Liver (tissue), 3 donors: ENCODE measurements at regions not wholly inside any gene's neighbourhood (a gene's known extent, or its start where the extent isn't known, plus 50 kb on each side); places are given as distances from the start of the nearest gene placed in this dataset.

ENCODE experiments used
- CTCF ChIP-seq: fragments of 150-350 bp; IDR thresholded peaks from 2 replicates; pipeline ENCODE4 v1.5.1; 2017; ENCODE audit warnings: improper control_type of control experiment, low read depth, low read length; ENCODE audit not compliant: missing input control
- JUND ChIP-seq, 2 donors: IDR thresholded peaks; 2 replicates each; pipeline ENCODE4 v1.6.1; 2016; ENCODE audit warnings: antibody characterized with exemption in 2 of 2
- MAX ChIP-seq: IDR thresholded peaks from 2 replicates; pipeline ENCODE4 v1.6.1; 2016; ENCODE audit warnings: antibody characterized with exemption
- SP1 ChIP-seq: IDR thresholded peaks from 2 replicates; pipeline ENCODE4 v1.6.1; 2018; ENCODE audit warnings: antibody characterized with exemption, mild to moderate bottlenecking
- donor health status: healthy.
- donor health status: healthy.

DNA sequence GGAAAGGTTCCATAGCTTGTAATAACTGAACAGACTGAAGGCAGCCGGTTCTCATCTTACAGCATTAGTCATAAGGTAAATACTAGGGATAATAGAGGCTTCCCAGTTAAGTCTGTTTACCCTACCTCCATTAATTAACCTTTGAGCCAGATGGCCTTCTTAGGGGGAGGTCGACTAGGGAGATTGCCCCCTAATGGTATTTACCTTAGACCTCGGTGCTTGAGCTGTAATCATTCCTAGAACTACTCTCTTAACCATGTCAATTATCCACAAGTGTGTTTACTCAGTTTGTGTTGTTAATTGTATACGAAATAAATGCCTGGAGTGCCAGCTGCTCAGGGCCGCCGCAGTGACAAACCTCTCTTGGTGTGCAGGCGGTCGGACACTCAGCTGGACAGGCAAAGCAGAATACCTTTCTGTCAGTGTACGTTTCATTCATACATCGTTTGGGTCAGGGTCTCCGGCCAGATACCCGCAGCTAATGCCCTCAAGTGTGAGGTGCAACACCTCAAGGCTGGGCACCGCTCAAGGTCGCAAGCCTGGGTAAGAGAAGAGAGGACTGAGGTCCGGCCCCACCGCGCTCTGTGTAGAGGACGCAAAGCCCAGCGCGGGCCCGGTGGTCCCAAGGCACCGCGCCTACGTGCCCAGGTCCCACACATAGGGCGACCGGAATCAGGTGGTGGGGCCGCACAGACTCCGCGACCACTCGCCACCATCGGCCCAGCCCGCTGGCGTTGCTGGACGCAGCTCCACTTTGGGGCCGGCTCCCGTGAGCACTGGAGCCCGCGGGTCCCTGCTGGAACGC lies 931.0 kb downstream of the NLGN4Y start:
- no peak for TF ChIP-seq JUND (IDR thresholded peaks at IDR 0.05)
- TF ChIP-seq MAX: no peak
- TF ChIP-seq CTCF: no peak
- no peak for TF ChIP-seq SP1
